Vagina (tissue), 2 donors: ENCODE measurements at regions not wholly inside any gene's neighbourhood (a gene's known extent, or its start where the extent isn't known, plus 50 kb on each side); places are given as distances from the start of the nearest gene placed in this dataset.

Experiments used
- POLR2A ChIP-seq, 2 donors: fragments of 450-650 bp; IDR thresholded peaks; one replicate each; pipeline ENCODE4 v1.6.1; 2017; ENCODE audit warnings: antibody characterized with exemption in 2 of 2, mild to moderate bottlenecking in 2 of 2, moderate library complexity in 2 of 2
- TF ChIP-seq, protein P1 (sequence below), 3 experiments: fragments of 450-650 bp in 2 of 3; fragments of 200-600 bp in 1 of 3; sonication (generic) in 1 of 3; IDR thresholded peaks; one replicate each; pipeline ENCODE4 v1.5.1; 2017 to 2019; ENCODE audit warnings: antibody characterized with exemption in 3 of 3, mild to moderate bottlenecking in 2 of 3, moderate library complexity in 2 of 3

- no peak for TF ChIP-seq POLR2A (IDR thresholded peaks at IDR 0.05)
- TF ChIP-seq, protein P1, sequence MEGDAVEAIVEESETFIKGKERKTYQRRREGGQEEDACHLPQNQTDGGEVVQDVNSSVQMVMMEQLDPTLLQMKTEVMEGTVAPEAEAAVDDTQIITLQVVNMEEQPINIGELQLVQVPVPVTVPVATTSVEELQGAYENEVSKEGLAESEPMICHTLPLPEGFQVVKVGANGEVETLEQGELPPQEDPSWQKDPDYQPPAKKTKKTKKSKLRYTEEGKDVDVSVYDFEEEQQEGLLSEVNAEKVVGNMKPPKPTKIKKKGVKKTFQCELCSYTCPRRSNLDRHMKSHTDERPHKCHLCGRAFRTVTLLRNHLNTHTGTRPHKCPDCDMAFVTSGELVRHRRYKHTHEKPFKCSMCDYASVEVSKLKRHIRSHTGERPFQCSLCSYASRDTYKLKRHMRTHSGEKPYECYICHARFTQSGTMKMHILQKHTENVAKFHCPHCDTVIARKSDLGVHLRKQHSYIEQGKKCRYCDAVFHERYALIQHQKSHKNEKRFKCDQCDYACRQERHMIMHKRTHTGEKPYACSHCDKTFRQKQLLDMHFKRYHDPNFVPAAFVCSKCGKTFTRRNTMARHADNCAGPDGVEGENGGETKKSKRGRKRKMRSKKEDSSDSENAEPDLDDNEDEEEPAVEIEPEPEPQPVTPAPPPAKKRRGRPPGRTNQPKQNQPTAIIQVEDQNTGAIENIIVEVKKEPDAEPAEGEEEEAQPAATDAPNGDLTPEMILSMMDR (IDR thresholded peaks at IDR 0.05) = no peak
These were observed 372.4 kb downstream of the TGFB2 start for GRCh38 chr1:218717575-218717974.
